Stomach (tissue), 8 donors: ENCODE measurements at regions not wholly inside any gene's neighbourhood (a gene's known extent, or its start where the extent isn't known, plus 50 kb on each side); places are given as distances from the start of the nearest gene placed in this dataset.
A peak's percentile ranks its signal among the peaks of the same experiment; 100 is the strongest.

ENCODE experiments used
- DNase-seq, 2 donors: peaks; one replicate each; pipeline versions ENCODE4 v3.0.0 to v3.0.0-alpha.2; 2013 to 2019
- H3K27ac ChIP-seq, 5 donors: fragments of 200-600 bp in 4 of 5; sonication (generic) in 4 of 5; one replicate each; pipeline ENCODE4 v1.5.1; 2013 to 2019; ENCODE audit warnings: mild to moderate bottlenecking in 1 of 5, moderate library complexity in 1 of 5
- H3K27me3 ChIP-seq, 3 donors: fragments of 200-600 bp; sonication (generic); one replicate each; pipeline ENCODE4 v1.5.1; 2017 to 2019; ENCODE audit warnings: mixed run types in 1 of 3
- H3K36me3 ChIP-seq, 4 donors: fragments of 200-600 bp; sonication (generic); 1 replicate in 3 of 4; 2 replicates in 1 of 4; pipeline ENCODE4 v1.5.1; 2016 to 2019
- H3K4me1 ChIP-seq, 4 donors: fragments of 200-600 bp; sonication (generic); one replicate each; pipeline ENCODE4 v1.5.1; 2016 to 2019
- H3K4me3 ChIP-seq, 4 donors: fragments of 200-600 bp; sonication (generic) in 3 of 4; one replicate each; pipeline ENCODE4 v1.5.1; 2016 to 2019; ENCODE audit warnings: mild to moderate bottlenecking in 1 of 4
- H3K9me3 ChIP-seq, 4 donors: fragments of 200-600 bp; sonication (generic); one replicate each; pipeline ENCODE4 v1.5.1; 2016 to 2019
- EP300 ChIP-seq: sonication (generic); formaldehyde crosslinking; IDR thresholded peaks from one replicate; pipeline ENCODE4 v1.6.1; 2017; ENCODE audit warnings: antibody characterized with exemption
- POLR2A ChIP-seq, 4 donors: fragments of 450-650 bp; IDR thresholded peaks; one replicate each; pipeline ENCODE4 v1.6.1; 2016; ENCODE audit warnings: antibody characterized with exemption in 4 of 4, control low read depth in 2 of 4, mild to moderate bottlenecking in 1 of 4, moderate library complexity in 1 of 4
- POLR2AphosphoS5 ChIP-seq, 3 donors: sonication (generic); formaldehyde crosslinking; IDR thresholded peaks; one replicate each; pipeline ENCODE4 v1.6.1; 2016; ENCODE audit warnings: antibody characterized with exemption in 3 of 3
- WGBS, 5 donors: extraction: QIAGEN DNeasy Blood & Tissue Kit in 3 of 5; methylation state at CpG; one replicate each; pipeline versions ENCODE4 v1.1.5 to v1.1.7; 2013 to 2018; 5-methylcytosine and 5-hydroxymethylcytosine counted together
- intact Hi-C: fragments of 100-400 bp; cut with DNase I; formaldehyde crosslinking; loops from one replicate; pipeline ENCODE4 v1.15.1; 2023; ENCODE audit warnings: low total_unique reads
- TF ChIP-seq, protein P1 (sequence below), 7 experiments: fragments of 450-650 bp in 4 of 7; fragments of 200-600 bp in 3 of 7; sonication (generic) in 3 of 7; IDR thresholded peaks; one replicate each; pipeline ENCODE4 v1.5.1; 2016 to 2019; ENCODE audit warnings: antibody characterized with exemption in 7 of 7, control low read depth in 2 of 7, mild to moderate bottlenecking in 1 of 7
- donor health status: healthy with polysubstance abuse.
- donor health status: Bipolar disorder and iron deficiency.
- donor health status: healthy.

DNA sequence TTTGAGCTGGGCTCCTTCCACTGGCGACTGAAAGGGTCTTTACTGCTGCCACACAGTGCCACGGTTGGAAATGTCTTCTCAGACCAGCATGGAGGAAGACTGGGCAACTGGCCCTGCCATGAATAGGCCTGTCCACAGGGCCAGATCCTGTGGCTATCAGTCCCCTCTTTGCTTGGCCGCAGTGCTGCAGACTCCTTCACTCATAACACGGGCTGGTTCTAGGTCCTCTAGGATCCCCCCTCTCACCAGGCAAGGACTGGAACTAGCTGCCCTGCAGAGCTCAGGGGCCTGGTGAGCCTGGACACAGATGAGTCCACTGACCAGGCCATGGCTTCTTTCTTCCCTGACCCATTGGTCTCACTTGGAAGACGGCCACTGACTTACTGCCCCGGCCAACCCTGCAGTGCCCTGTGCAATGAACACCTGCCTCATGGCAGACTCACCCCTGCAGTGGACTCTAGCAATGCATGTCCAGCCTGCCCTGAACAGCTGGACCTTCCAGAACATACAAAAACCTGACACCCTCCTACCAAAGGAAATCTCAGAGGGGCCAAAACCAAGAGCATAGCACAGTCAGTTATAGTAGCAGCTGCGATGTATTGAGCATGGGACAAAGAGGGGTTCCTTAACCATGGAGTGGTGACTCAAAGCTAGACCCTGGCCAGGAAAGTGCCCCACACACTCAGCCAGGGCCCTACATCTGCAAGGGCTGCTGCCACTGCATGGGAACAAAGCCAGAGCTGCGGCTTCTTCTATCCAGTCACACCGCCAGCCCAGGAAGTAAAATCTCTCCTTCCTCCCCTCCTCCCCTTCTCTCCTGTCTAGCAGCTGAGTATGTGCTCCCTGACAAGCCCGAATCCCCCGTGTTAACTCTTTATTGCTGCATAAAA is 72.1 kb upstream of the ITGA11 start:
- H3K36me3 ChIP-seq = no peaks in the 10 kb centered on the region
- 63 to 72% (median 65%) methylated on average over 11 of the region's 11 CpGs for WGBS, 5 donors
- DNase-seq = peak in 1 of 2 donors; percentile 29
- TF ChIP-seq EP300 (no peak), POLR2AphosphoS5 (IDR thresholded peaks at IDR 0.05) (no peak), POLR2A (IDR thresholded peaks at IDR 0.05) (no peak)
- TF ChIP-seq, protein P1, sequence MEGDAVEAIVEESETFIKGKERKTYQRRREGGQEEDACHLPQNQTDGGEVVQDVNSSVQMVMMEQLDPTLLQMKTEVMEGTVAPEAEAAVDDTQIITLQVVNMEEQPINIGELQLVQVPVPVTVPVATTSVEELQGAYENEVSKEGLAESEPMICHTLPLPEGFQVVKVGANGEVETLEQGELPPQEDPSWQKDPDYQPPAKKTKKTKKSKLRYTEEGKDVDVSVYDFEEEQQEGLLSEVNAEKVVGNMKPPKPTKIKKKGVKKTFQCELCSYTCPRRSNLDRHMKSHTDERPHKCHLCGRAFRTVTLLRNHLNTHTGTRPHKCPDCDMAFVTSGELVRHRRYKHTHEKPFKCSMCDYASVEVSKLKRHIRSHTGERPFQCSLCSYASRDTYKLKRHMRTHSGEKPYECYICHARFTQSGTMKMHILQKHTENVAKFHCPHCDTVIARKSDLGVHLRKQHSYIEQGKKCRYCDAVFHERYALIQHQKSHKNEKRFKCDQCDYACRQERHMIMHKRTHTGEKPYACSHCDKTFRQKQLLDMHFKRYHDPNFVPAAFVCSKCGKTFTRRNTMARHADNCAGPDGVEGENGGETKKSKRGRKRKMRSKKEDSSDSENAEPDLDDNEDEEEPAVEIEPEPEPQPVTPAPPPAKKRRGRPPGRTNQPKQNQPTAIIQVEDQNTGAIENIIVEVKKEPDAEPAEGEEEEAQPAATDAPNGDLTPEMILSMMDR (IDR thresholded peaks at IDR 0.05) = no peak
- peaks cover 0 to 8% (median 0%) of the 10 kb centered on the region in 4 donors for H3K4me1 ChIP-seq
- no peak overlapping the region for H3K4me3 ChIP-seq
- no peaks in the 10 kb centered on the region for H3K27me3 ChIP-seq
- H3K9me3 ChIP-seq = no peaks in the 10 kb centered on the region
- intact Hi-C loops = no loop called here
- H3K27ac ChIP-seq = no peak overlapping the region

DNA sequence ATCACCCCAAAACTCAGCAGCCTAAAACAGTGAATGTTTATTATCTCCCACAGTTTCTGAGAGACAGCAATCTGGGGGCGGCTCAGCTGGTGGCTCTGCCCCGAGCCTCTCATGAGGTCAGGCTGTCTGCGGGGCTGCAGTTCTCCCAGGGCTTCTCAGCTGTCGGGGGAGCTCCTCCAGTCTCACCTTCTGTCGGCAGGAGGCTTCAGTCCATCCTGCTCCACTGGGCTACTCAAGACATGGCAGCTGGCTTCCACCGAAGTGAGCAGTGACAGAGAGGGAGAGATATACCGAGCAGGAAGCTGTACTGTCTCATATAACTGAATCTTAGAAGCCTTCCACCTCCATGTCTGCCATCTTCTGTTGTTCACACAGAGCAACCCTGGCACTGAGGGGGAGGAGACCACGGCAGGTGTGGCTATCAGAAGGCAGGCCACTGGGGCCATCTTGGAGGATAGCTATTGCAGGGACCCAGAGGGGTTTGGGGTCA is 72.8 kb upstream of the ITGA11 start:
- no peak for DNase-seq
- Histone ChIP-seq H3K9me3 (no peaks in the 10 kb centered on the region), H3K27me3 (no peaks in the 10 kb centered on the region), H3K4me3 (no peak overlapping the region), H3K4me1 (peaks cover 0 to 8% (median 0%) of the 10 kb centered on the region in 4 donors), H3K36me3 (no peaks in the 10 kb centered on the region), H3K27ac (no peak overlapping the region)
- TF ChIP-seq POLR2AphosphoS5 (IDR thresholded peaks at IDR 0.05) (no peak), EP300 (no peak), POLR2A (IDR thresholded peaks at IDR 0.05) (no peak)
- TF ChIP-seq, protein P1 (IDR thresholded peaks at IDR 0.05) = no peak
- 52 to 54% (median 53%) methylated on average over 6 to 8 of the region's 8 CpGs for WGBS, 5 donors
- intact Hi-C loops = no loop called here

DNA sequence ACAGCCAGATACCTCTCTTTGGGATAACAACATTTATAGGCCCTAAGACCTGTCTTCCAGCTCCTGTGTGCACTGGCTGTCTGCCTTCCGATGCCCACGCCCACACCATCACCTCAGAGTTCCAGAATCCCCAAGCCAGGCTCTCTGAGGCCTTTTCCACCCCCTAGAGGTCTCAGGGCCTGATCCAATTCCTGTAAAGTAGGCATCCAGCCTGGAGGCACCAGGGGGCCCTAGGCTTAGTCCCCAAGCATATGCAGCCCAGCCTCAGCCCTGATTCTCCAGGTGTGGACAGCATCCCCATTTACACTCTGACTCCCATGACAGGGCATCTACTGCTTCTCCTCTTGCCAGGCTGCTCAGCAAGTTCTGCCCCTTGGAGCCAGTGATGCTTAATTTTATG is 72.7 kb upstream of the CORO2B start:
- H3K4me1 ChIP-seq = peaks cover 0 to 3% (median 0%) of the 10 kb centered on the region in 4 donors
- H3K9me3 ChIP-seq = no peaks in the 10 kb centered on the region
- intact Hi-C loops = no loop called here
- no peak for TF ChIP-seq POLR2AphosphoS5 (IDR thresholded peaks at IDR 0.05)
- no peak for TF ChIP-seq POLR2A (IDR thresholded peaks at IDR 0.05)
- no peak for TF ChIP-seq EP300
- TF ChIP-seq, protein P1 (IDR thresholded peaks at IDR 0.05) = no peak
- H3K27me3 ChIP-seq = no peaks in the 10 kb centered on the region
- no peak overlapping the region for H3K4me3 ChIP-seq
- DNase-seq = no peak
- H3K27ac ChIP-seq = no peak overlapping the region
- H3K36me3 ChIP-seq = no peaks in the 10 kb centered on the region
- WGBS, 5 donors = 76 to 100% (median 91%) methylated on average over 2 of the region's 2 CpGs

DNA sequence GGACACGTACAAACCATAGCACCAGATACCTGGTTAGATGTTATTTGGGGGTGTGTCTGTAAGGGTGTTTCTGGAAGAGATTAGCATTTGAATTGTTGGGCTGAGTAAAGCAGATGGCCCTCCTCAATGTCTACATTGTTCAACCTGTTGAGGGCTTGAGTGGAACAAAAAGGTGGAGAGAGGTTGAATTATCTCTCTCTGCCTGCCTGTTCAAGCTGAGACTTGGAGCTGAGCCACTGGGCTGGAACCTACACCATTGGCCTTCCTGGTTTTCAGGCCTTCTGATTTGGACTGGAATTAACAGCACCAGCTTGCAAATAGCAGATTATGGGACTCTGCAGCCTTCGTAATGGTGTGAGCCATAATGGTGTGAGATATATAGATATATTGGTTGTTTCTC is 71.3 kb upstream of the CORO2B start:
- intact Hi-C loops = no loop called here
- Histone ChIP-seq H3K9me3 (no peaks in the 10 kb centered on the region), H3K4me1 (no peaks in the 10 kb centered on the region), H3K27me3 (no peaks in the 10 kb centered on the region), H3K36me3 (no peaks in the 10 kb centered on the region), H3K4me3 (no peak overlapping the region), H3K27ac (no peak overlapping the region)
- WGBS, 5 donors = 91 to 100% (median 95%) methylated on average over 2 of the region's 2 CpGs
- DNase-seq = no peak
- no peak for TF ChIP-seq POLR2AphosphoS5 (IDR thresholded peaks at IDR 0.05)
- TF ChIP-seq, protein P1 (IDR thresholded peaks at IDR 0.05) = no peak
- TF ChIP-seq EP300 = no peak
